GM12878 (cell line): ENCODE measurements at regions not wholly inside any gene's neighbourhood (a gene's known extent, or its start where the extent isn't known, plus 50 kb on each side); places are given as distances from the start of the nearest gene placed in this dataset.

Experiments
- BACH1 ChIP-seq: fragments of 450-650 bp; IDR thresholded peaks from 2 replicates; pipeline ENCODE4 v1.6.1; 2017; ENCODE audit warnings: mild to moderate bottlenecking, borderline replicate concordance
- CBFB ChIP-seq: IDR thresholded peaks from 2 replicates; pipeline ENCODE4 v1.6.1; 2016; ENCODE audit warnings: antibody characterized with exemption, low read depth
- CUX1 ChIP-seq: IDR thresholded peaks from 2 replicates; pipeline ENCODE4 v1.6.1; 2012; ENCODE audit warnings: improper control_type of control experiment, low read depth, low read length; ENCODE audit not compliant: insufficient replicate concordance
- DPF2 ChIP-seq: fragments of 450-650 bp; IDR thresholded peaks from 2 replicates; pipeline ENCODE4 v1.6.1; 2017; ENCODE audit warnings: mild to moderate bottlenecking
- EGR1 ChIP-seq, 2 experiments: IDR thresholded peaks; 1 replicate in 1 of 2; 2 replicates in 1 of 2; pipeline ENCODE4 v1.6.1; 2011 to 2012; ENCODE audit warnings: low read depth in 2 of 2, low read length in 2 of 2, borderline replicate concordance in 1 of 2, mild to moderate bottlenecking in 1 of 2, moderate library complexity in 1 of 2
- PBX3 ChIP-seq: IDR thresholded peaks from 2 replicates; pipeline ENCODE4 v1.6.1; 2011; ENCODE audit warnings: mild to moderate bottlenecking, low read depth, low read length, moderate library complexity; ENCODE audit not compliant: insufficient replicate concordance
- RUNX3 ChIP-seq: IDR thresholded peaks from 2 replicates; pipeline ENCODE4 v1.6.1; 2012; ENCODE audit warnings: low read length, inconsistent platforms
- SPI1 ChIP-seq: IDR thresholded peaks from 2 replicates; pipeline ENCODE4 v1.6.1; 2011; ENCODE audit warnings: low read depth, mild to moderate bottlenecking, low read length, moderate library complexity, borderline replicate concordance; ENCODE audit not compliant: insufficient read depth

DNA sequence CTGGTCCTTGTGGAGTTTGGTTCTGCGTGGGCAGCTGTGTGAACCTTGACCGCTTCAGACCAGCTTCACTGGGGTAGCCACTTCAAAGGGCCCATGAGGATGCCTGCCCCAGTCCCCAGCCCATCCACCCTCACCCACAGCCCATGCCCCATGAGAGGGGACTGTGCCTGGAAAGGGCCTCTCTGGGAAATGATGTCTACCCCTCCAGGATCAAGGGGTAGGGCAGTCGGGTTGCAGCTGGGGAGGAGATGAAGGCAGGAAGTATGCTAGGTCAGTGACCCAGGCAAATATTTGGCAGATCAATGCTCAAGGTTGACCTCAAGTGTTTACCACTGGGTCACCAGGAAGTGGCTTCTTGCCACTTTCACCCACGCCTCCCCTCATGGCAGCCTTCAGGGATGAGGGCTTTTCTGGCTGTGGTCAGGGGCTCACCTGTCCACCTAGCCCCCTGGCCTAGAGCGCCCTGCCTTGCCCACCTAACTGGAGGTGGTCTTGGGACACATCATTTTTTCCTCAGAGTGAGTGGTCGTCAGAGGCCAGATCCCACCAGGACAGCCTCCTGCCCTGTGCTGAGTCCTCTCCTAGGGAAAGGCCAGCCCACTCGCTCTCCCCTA lies 109.5 kb downstream of the SNX5 start (continued):
- TF ChIP-seq PBX3 = no peak
- peak; percentile 14 for TF ChIP-seq CUX1
- TF ChIP-seq SPI1 = 0 out of 2 replicates have a peak, but pooled peaks have one; percentile 1
- peak in 1 of 2 experiments; percentile 53; a peak in 1 of 3 replicates for TF ChIP-seq EGR1 (IDR thresholded peaks at IDR 0.05; ENCODE audit: borderline replicate concordance in 1 of 2, low read depth in 2 of 2, low read length in 2 of 2)
- peak; percentile 90 for TF ChIP-seq RUNX3
- TF ChIP-seq DPF2 = peak; percentile 62; the same call in 1 of the 2 replicates
- peak; percentile 31; the same call in 1 of the 2 replicates for TF ChIP-seq CBFB
- TF ChIP-seq BACH1 = no peak
